ENCODE measurements at regions not wholly inside any gene's neighbourhood (a gene's known extent, or its start where the extent isn't known, plus 50 kb on each side); places are given as distances from the start of the nearest gene placed in this dataset.

DNA sequence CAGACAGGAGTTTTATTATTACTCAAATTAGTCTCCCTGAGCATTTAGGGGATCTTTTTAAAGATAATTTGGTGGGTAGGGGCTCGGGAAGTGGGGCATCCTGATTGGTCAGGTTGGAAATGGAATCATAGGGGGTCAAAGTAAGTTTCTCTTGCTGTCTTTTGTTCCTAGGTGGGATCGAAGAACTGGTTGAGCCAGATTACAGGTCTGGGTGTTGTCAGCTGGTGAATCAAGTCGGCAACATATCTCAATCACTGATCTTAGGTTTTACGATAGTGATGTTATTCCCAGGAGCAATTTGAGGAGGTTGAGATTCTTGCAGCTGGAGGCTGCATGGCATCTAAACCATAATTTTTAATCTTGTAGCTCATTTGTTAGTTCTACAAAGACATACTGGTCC lies 629.5 kb upstream of the AMOT start:
- Histone ChIP-seq H3K9me3 (no peaks in the 10 kb centered on the region), H3K27me3 (replicated peaks in 1 of 7) (no peaks in the 10 kb centered on the region), H3K4me3 (no peak overlapping the region), H3K36me3 (no peaks in the 10 kb centered on the region), H3K4me1 (no peaks in the 10 kb centered on the region), H3K27ac (no peak overlapping the region)
- TF ChIP-seq CTCF (IDR thresholded peaks at IDR 0.05 in 8 of 11, conservative IDR thresholded peaks at IDR 0.05 in 3 of 11) (no peak), POLR2A (IDR thresholded peaks at IDR 0.05) (no peak), POLR2AphosphoS5 (IDR thresholded peaks at IDR 0.05) (no peak)
- no peak for DNase-seq
- 40 to 76% (median 60%) methylated on average over 4 of the region's 4 CpGs for WGBS, 5 donors
- intact Hi-C loops (cut with DNase I; ENCODE audit: low total_unique reads) = no loop called here

- WGBS, 5 donors = 44 to 83% (median 79%) methylated on average over 2 of the region's 2 CpGs
These were observed 617.1 kb upstream of the AMOT start for GRCh38 chrX:113457719-113458118.

GRCh38 chrX:113455582-113455981 lies 615.0 kb upstream of the AMOT start:
- TF ChIP-seq CTCF (IDR thresholded peaks at IDR 0.05 in 8 of 11, conservative IDR thresholded peaks at IDR 0.05 in 3 of 11) (no peak), POLR2A (IDR thresholded peaks at IDR 0.05) (no peak), POLR2AphosphoS5 (IDR thresholded peaks at IDR 0.05) (no peak)
- Histone ChIP-seq H3K4me3 (no peak overlapping the region), H3K4me1 (no peaks in the 10 kb centered on the region), H3K36me3 (no peaks in the 10 kb centered on the region), H3K9me3 (no peaks in the 10 kb centered on the region), H3K27me3 (replicated peaks in 1 of 7) (no peaks in the 10 kb centered on the region), H3K27ac (no peak overlapping the region)
- DNase-seq = no peak
- intact Hi-C loops (cut with DNase I; ENCODE audit: low total_unique reads) = no loop called here

More at GRCh38 chrX:113457719-113458118, 617.1 kb upstream of the AMOT start:
- no peaks in the 10 kb centered on the region for H3K36me3 ChIP-seq
- no peaks in the 10 kb centered on the region for H3K4me1 ChIP-seq
- no peak overlapping the region for H3K4me3 ChIP-seq
- H3K9me3 ChIP-seq = no peaks in the 10 kb centered on the region
- DNase-seq = no peak
- intact Hi-C loops (cut with DNase I; ENCODE audit: low total_unique reads) = no loop called here
- H3K27me3 ChIP-seq (replicated peaks in 1 of 7) = no peaks in the 10 kb centered on the region
- no peak for TF ChIP-seq POLR2A (IDR thresholded peaks at IDR 0.05)
- no peak for TF ChIP-seq POLR2AphosphoS5 (IDR thresholded peaks at IDR 0.05)
- TF ChIP-seq CTCF (IDR thresholded peaks at IDR 0.05 in 8 of 11, conservative IDR thresholded peaks at IDR 0.05 in 3 of 11) = no peak
- H3K27ac ChIP-seq = no peak overlapping the region

DNA sequence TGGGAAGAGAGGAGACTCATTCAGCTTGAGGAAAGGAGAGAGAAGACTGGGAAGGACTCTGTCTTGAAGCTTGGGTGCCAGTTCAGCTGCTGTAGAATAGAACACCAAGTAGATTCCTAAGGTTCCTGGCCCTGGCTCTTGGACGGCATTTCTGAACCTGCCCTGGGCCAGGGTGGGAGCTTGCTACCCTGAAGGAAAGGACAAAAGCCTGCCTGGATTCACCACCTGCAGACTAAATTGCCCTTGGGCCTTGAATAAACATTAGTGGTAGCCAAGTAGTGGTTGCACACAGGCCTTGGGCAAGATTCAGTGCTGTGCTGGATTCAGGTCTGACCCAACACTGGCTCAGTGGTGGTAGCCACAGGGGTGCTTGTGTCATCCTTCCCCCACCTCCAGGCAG lies 588.4 kb upstream of the AMOT start:
- Histone ChIP-seq H3K36me3 (no peaks in the 10 kb centered on the region), H3K4me3 (no peak overlapping the region), H3K27ac (no peak overlapping the region), H3K4me1 (no peaks in the 10 kb centered on the region), H3K27me3 (replicated peaks in 1 of 7) (no peaks in the 10 kb centered on the region), H3K9me3 (no peaks in the 10 kb centered on the region)
- TF ChIP-seq POLR2AphosphoS5 (IDR thresholded peaks at IDR 0.05) = no peak
- no peak for TF ChIP-seq POLR2A (IDR thresholded peaks at IDR 0.05)
- no peak for TF ChIP-seq CTCF (IDR thresholded peaks at IDR 0.05 in 8 of 11, conservative IDR thresholded peaks at IDR 0.05 in 3 of 11)
- no peak for DNase-seq
- intact Hi-C loops (cut with DNase I; ENCODE audit: low total_unique reads) = no loop called here
- WGBS, 5 donors = 97 to 100% (median 100%) methylated on average over 1 of the region's 1 CpG
